Fibroblast of skin of abdomen (primary cell): ENCODE measurements at regions not wholly inside any gene's neighbourhood (a gene's known extent, or its start where the extent isn't known, plus 50 kb on each side); places are given as distances from the start of the nearest gene placed in this dataset.

Experiments used
- DNase-seq: peaks from one replicate; pipeline ENCODE4 v3.0.0-alpha.2; 2013

- DNase-seq = no peak
These were observed 1258.1 kb upstream of the CDH6 start for GRCh38 chr5:29935371-29935770.

GRCh38 chr5:29930316-29930715 lies 1263.2 kb upstream of the CDH6 start:
- DNase-seq = no peak

- no peak for DNase-seq
These were observed 1269.4 kb upstream of the CDH6 start for GRCh38 chr5:29924107-29924506.

GRCh38 chr5:29905626-29906353 lies 1287.7 kb upstream of the CDH6 start:
- no peak for DNase-seq

- DNase-seq = no peak
These were observed 1290.6 kb upstream of the CDH6 start for GRCh38 chr5:29902859-29903258.

- no peak for DNase-seq
These were observed 1293.9 kb upstream of the CDH6 start for GRCh38 chr5:29899583-29899982.

- no peak for DNase-seq
These were observed 1295.6 kb upstream of the CDH6 start for GRCh38 chr5:29897916-29898315.

- DNase-seq = no peak
These were observed 1296.8 kb upstream of the CDH6 start for GRCh38 chr5:29896646-29897045.

- no peak for DNase-seq
These were observed 1298.8 kb upstream of the CDH6 start for GRCh38 chr5:29894668-29895067.

GRCh38 chr5:29889051-29889450 lies 1304.4 kb upstream of the CDH6 start:
- DNase-seq = no peak

GRCh38 chr5:29885595-29885994 lies 1307.9 kb upstream of the CDH6 start:
- DNase-seq = no peak

GRCh38 chr5:29882036-29882435 lies 1311.5 kb upstream of the CDH6 start:
- DNase-seq = no peak

GRCh38 chr5:29879401-29879800 lies 1314.1 kb upstream of the CDH6 start:
- no peak for DNase-seq

GRCh38 chr5:29878599-29878998 lies 1314.9 kb upstream of the CDH6 start:
- no peak for DNase-seq

- no peak for DNase-seq
These were observed 1326.3 kb upstream of the CDH6 start for GRCh38 chr5:29867155-29867554.

- DNase-seq = no peak
These were observed 1339.7 kb upstream of the CDH6 start for GRCh38 chr5:29853711-29854220.

- DNase-seq = no peak
These were observed 1341.2 kb upstream of the CDH6 start for GRCh38 chr5:29852329-29852728.

- no peak for DNase-seq
These were observed 1348.3 kb upstream of the CDH6 start for GRCh38 chr5:29845206-29845605.

GRCh38 chr5:29833394-29833793 lies 1360.1 kb upstream of the CDH6 start:
- no peak for DNase-seq

GRCh38 chr5:29822521-29822920 lies 1371.0 kb upstream of the CDH6 start:
- DNase-seq = no peak

- DNase-seq = no peak
These were observed 1381.4 kb upstream of the CDH6 start for GRCh38 chr5:29811914-29812679.

- no peak for DNase-seq
These were observed 1387.7 kb upstream of the CDH6 start for GRCh38 chr5:29805804-29806203.

GRCh38 chr5:29800752-29801151 lies 1392.7 kb upstream of the CDH6 start:
- DNase-seq = no peak

GRCh38 chr5:29796013-29796412 lies 1397.5 kb upstream of the CDH6 start:
- DNase-seq = no peak
